H9 (cell line): ENCODE measurements at regions not wholly inside any gene's neighbourhood (a gene's known extent, or its start where the extent isn't known, plus 50 kb on each side); places are given as distances from the start of the nearest gene placed in this dataset.

ENCODE experiments used
- DNase-seq: peaks from one replicate; pipeline ENCODE4 v3.0.0-alpha.2; 2017
- H2AFZ ChIP-seq: one replicate; pipeline ENCODE4 v1.6.1; 2013; ENCODE audit warnings: mild to moderate bottlenecking, low read length, control low read depth, moderate library complexity
- H2AK5ac ChIP-seq: 2 replicates; pipeline ENCODE4 v1.6.1; 2013; ENCODE audit warnings: low read length, control low read depth, mixed read lengths; ENCODE audit not compliant: insufficient read length
- H2BK120ac ChIP-seq: one replicate; pipeline ENCODE4 v1.6.1; 2013; ENCODE audit warnings: low read depth, mild to moderate bottlenecking, low read length, control low read depth, inconsistent platforms; ENCODE audit not compliant: poor library complexity, severe bottlenecking
- H2BK12ac ChIP-seq: 2 replicates; pipeline ENCODE4 v1.6.1; 2013; ENCODE audit warnings: low read length, control low read depth, mixed read lengths, low read depth; ENCODE audit not compliant: insufficient read length
- H2BK15ac ChIP-seq: 2 replicates; pipeline ENCODE4 v1.6.1; 2013; ENCODE audit warnings: low read depth, low read length, control low read depth
- H2BK20ac ChIP-seq: one replicate; pipeline ENCODE4 v1.6.1; 2013; ENCODE audit warnings: low read depth, mild to moderate bottlenecking, low read length, control low read depth, inconsistent platforms; ENCODE audit not compliant: poor library complexity, severe bottlenecking
- H2BK5ac ChIP-seq: 2 replicates; pipeline ENCODE4 v1.6.1; 2013; ENCODE audit warnings: low read length, control low read depth, mixed read lengths; ENCODE audit not compliant: insufficient read length
- H3K14ac ChIP-seq: 2 replicates; pipeline ENCODE4 v1.6.1; 2013; ENCODE audit warnings: low read length, control low read depth; ENCODE audit not compliant: insufficient read depth
- H3K18ac ChIP-seq: 2 replicates; pipeline ENCODE4 v1.6.1; 2013; ENCODE audit warnings: low read depth, mild to moderate bottlenecking, mixed read lengths, low read length, control low read depth; ENCODE audit not compliant: insufficient read length
- H3K23ac ChIP-seq: 2 replicates; pipeline ENCODE4 v1.6.1; 2013; ENCODE audit warnings: low read length, control low read depth, mixed read lengths, low read depth; ENCODE audit not compliant: insufficient read length
- H3K23me2 ChIP-seq: 2 replicates; pipeline ENCODE4 v1.6.1; 2013; ENCODE audit warnings: low read depth, mild to moderate bottlenecking, mixed read lengths, low read length, control low read depth; ENCODE audit not compliant: insufficient read length, poor library complexity, severe bottlenecking
- H3K27ac ChIP-seq: 2 replicates; pipeline ENCODE4 v1.5.1; 2013; ENCODE audit warnings: low read length, control low read depth, mixed read lengths, low read depth; ENCODE audit not compliant: insufficient read length
- H3K27me3 ChIP-seq: 2 replicates; pipeline ENCODE4 v1.6.1; 2013; ENCODE audit warnings: low read length, control low read depth, inconsistent platforms; ENCODE audit not compliant: insufficient read depth
- H3K4ac ChIP-seq: 2 replicates; pipeline ENCODE4 v1.6.1; 2013; ENCODE audit warnings: low read depth, mild to moderate bottlenecking, control low read depth, inconsistent platforms, low read length, moderate library complexity
- H3K4me1 ChIP-seq: 2 replicates; pipeline ENCODE4 v1.6.1; 2013; ENCODE audit warnings: low read length, control low read depth, inconsistent platforms; ENCODE audit not compliant: insufficient read depth
- H3K4me2 ChIP-seq: 2 replicates; pipeline ENCODE4 v1.6.1; 2013; ENCODE audit warnings: low read length, control low read depth, mixed read lengths; ENCODE audit not compliant: insufficient read length, insufficient read depth
- H3K56ac ChIP-seq: 2 replicates; pipeline ENCODE4 v1.6.1; 2013; ENCODE audit warnings: low read depth, mild to moderate bottlenecking, mixed read lengths, low read length, control low read depth; ENCODE audit not compliant: insufficient read length
- H3K79me1 ChIP-seq: 2 replicates; pipeline ENCODE4 v1.6.1; 2013; ENCODE audit warnings: low read depth, mild to moderate bottlenecking, moderate library complexity, low read length, control low read depth, inconsistent platforms; ENCODE audit not compliant: insufficient read depth, poor library complexity, severe bottlenecking
- H3K79me2 ChIP-seq: 2 replicates; pipeline ENCODE4 v1.6.1; 2013; ENCODE audit warnings: low read length, control low read depth, inconsistent platforms; ENCODE audit not compliant: insufficient read depth
- H3K9ac ChIP-seq: 2 replicates; pipeline ENCODE4 v1.6.1; 2013; ENCODE audit warnings: low read length, control low read depth, mixed read lengths; ENCODE audit not compliant: insufficient read length; ENCODE audit errors: extremely low read depth
- H3K9me3 ChIP-seq: one replicate; pipeline ENCODE4 v1.6.1; 2013; ENCODE audit warnings: low read depth, low read length, inconsistent platforms; ENCODE audit not compliant: control insufficient read depth
- H3T11ph ChIP-seq: one replicate; pipeline ENCODE4 v1.6.1; 2013; ENCODE audit warnings: mild to moderate bottlenecking, low read length, control low read depth, inconsistent platforms
- H4K20me1 ChIP-seq: one replicate; pipeline ENCODE4 v1.6.1; 2013; ENCODE audit not compliant: control insufficient read depth, insufficient read length, insufficient read depth
- H4K5ac ChIP-seq: 2 replicates; pipeline ENCODE4 v1.6.1; 2013; ENCODE audit warnings: low read depth, mild to moderate bottlenecking, mixed read lengths, low read length, control low read depth; ENCODE audit not compliant: insufficient read length
- H4K8ac ChIP-seq: replicated peaks from 2 replicates; pipeline ENCODE4 v1.6.1; 2013; ENCODE audit warnings: low read length, control low read depth, mixed read lengths, low read depth; ENCODE audit not compliant: insufficient read length
- H4K91ac ChIP-seq: 2 replicates; pipeline ENCODE4 v1.6.1; 2013; ENCODE audit warnings: low read depth, mild to moderate bottlenecking, moderate library complexity, mixed read lengths, low read length, control low read depth; ENCODE audit not compliant: insufficient read length
- H3K27ac Mint-ChIP-seq, 3 experiments: 2 replicates in 2 of 3; 3 replicates in 1 of 3; pipeline ENCODE4 v1.8.0; 2020 to 2021; ENCODE audit warnings: mixed read lengths in 3 of 3, mild to moderate bottlenecking in 1 of 3, moderate library complexity in 1 of 3
- H3K27me3 Mint-ChIP-seq: 2 replicates; pipeline ENCODE4 v1.8.0; 2021; ENCODE audit warnings: low read depth, mild to moderate bottlenecking, moderate library complexity, mixed read lengths
- H3K36me3 Mint-ChIP-seq, 3 experiments: 2 replicates in 2 of 3; 3 replicates in 1 of 3; pipeline ENCODE4 v1.8.0; 2020 to 2021; ENCODE audit warnings: low read depth in 3 of 3, mixed read lengths in 3 of 3; ENCODE audit not compliant: insufficient read depth in 1 of 3
- H3K4me1 Mint-ChIP-seq, 2 experiments: 2 replicates each; pipeline ENCODE4 v1.8.0; 2020; ENCODE audit warnings: mixed read lengths in 2 of 2
- H3K4me3 Mint-ChIP-seq, 2 experiments: 2 replicates in 1 of 2; 3 replicates in 1 of 2; pipeline ENCODE4 v1.8.0; 2020 to 2021; ENCODE audit warnings: mild to moderate bottlenecking in 2 of 2, mixed read lengths in 2 of 2, moderate library complexity in 1 of 2
- H3K9me3 Mint-ChIP-seq, 2 experiments: 2 replicates in 1 of 2; 3 replicates in 1 of 2; pipeline ENCODE4 v1.8.0; 2020; ENCODE audit warnings: mild to moderate bottlenecking in 2 of 2, mixed read lengths in 2 of 2, moderate library complexity in 1 of 2
- CTCF ChIP-seq: fragments of 200-600 bp; sonication (generic); conservative IDR thresholded peaks from 3 replicates; pipeline ENCODE4 v1.8.0; 2021; ENCODE audit warnings: antibody characterized with exemption, mild to moderate bottlenecking

DNA sequence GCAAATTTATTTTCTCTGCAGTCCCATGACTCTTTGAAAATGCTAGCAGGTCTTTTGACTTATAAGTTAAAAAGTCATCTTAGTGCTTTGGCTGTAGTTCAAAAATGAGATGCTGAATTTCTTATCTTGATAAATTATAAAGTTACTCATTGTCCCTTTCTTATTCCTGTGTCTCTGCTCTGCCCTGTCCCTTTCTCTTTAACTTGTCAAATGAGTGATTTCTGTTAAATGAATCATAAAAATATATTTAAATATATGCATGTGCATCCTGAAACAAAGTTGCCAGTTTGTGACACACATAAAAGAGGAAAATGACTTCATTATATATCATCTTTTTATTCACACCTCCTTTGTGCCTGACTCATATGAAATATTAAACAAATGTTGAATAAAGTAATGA, 1097.3 kb upstream of the EPHA6 start:
- Histone ChIP-seq H3K4me1 (no peaks in the 10 kb centered on the region), H4K20me1 (no peaks in the 10 kb centered on the region), H3K27ac (no peak overlapping the region), H2BK12ac (no peak overlapping the region), H2BK5ac (no peak overlapping the region), H3K23ac (no peak overlapping the region), H3T11ph (no peak overlapping the region), H3K79me2 (no peaks in the 10 kb centered on the region), H2AK5ac (no peak overlapping the region), H2BK15ac (no peak overlapping the region), H2AFZ (no peak overlapping the region), H3K4ac (no peak overlapping the region), H4K8ac (no peak overlapping the region), H3K56ac (no peak overlapping the region), H2BK20ac (no peak overlapping the region), H2BK120ac (no peak overlapping the region), H3K4me2 (no peak overlapping the region), H4K91ac (no peak overlapping the region), H3K18ac (no peak overlapping the region), H4K5ac (no peak overlapping the region), H3K79me1 (no peaks in the 10 kb centered on the region), H3K9me3 (no peaks in the 10 kb centered on the region), H3K9ac (no peak overlapping the region), H3K23me2 (no peaks in the 10 kb centered on the region), H3K14ac (no peak overlapping the region), H3K27me3 (no peaks in the 10 kb centered on the region)
- no peak overlapping the region for H3K4me3 Mint-ChIP-seq
- no peaks in the 10 kb centered on the region for H3K9me3 Mint-ChIP-seq
- H3K4me1 Mint-ChIP-seq: peaks cover 15 to 25% of the 10 kb centered on the region in 2 experiments
- H3K36me3 Mint-ChIP-seq: no peaks in the 10 kb centered on the region
- no peak overlapping the region for H3K27ac Mint-ChIP-seq
- no peaks in the 10 kb centered on the region for H3K27me3 Mint-ChIP-seq
- TF ChIP-seq CTCF: no peak
- no peak for DNase-seq
